ENCODE measurements at regions not wholly inside any gene's neighbourhood (a gene's known extent, or its start where the extent isn't known, plus 50 kb on each side); places are given as distances from the start of the nearest gene placed in this dataset.

DNA sequence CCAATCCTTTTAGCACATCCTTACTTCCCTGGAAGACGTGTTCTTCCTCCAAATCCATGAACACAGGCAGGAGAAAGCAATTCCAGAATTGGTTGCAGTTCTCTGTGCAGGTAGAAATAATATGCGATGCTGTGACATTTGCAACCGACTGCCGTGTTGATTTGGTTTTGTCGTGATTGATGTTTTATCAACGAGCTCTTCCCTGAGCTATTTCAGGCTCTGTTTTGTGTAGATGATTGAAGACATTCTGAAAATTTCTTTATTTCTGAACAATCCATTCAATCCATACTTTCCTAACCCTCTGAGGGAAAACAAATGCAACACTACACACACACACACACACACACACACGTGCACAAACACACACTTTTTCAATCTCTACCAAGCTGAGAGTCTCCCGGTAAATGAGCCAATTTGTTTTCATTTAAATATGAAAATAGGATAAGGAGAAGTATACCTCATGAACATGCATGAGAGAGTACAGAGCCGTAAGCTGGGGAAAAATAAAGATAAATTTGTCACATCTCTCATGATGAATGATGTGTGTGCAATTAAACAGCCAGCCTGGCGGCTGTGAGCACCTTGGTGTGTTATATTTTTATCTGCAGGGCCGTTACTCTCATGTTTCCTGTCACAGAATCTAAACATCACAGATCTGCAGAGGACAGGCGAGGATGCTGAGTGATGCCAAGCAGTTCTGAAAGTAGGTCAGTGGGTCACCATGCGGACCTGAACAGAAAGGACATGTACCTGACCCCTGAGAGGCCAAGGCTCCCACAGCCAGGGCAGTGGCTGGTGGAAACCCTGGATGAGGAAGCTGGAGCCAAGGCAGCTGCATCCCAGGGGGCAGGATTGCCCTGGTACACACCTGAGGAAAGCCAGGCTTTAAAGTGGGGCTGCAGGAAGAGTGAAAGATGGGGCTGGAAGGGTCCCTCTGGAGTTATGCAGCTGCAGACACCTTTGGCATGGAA is 64.8 kb downstream of the PDCL3 start:
- no peak for DNase-seq (ENCODE audit: low spot score)

DNA sequence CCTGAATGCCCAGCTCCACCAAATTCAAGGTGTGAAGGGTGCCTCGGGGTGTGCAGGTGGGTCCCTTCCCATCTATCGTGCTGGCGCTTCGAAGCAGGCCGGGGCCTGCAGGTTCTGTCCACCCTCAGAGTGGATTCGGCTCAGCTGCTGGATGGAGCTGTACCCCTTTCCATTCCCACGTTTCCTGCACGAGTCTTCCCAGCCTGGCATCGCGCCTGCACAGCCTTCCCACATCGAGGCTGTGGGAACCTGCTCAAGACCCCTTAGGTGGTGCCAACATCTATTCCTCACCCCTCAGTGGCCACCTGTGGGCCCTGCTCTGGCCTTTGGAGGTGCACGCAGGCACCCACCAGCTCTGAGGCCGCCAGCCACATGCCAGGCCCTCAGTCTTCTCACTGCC is 65.7 kb downstream of the PDCL3 start:
- DNase-seq (ENCODE audit: low spot score), result no peak

DNA sequence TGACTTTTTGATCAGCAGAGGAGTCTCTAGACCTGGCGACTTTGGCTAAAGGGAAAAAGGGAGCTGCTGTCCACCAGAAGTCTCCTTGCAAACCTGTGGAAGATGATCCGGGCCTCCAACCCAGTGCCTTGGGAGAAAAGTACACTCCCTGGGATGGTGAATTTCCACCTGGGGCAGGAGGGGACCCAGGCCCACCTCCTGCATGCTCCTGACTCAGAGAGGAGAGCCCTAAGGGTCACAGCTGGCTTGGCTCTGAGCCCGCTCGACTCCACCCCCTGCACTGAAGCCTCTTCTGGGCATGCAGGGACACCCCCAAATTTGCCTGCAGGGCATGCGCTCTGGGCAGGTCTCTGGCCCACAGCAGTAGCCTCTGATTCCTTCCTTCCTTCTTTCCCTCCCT is 66.5 kb downstream of the PDCL3 start:
- no peak for DNase-seq (ENCODE audit: low spot score)

DNA sequence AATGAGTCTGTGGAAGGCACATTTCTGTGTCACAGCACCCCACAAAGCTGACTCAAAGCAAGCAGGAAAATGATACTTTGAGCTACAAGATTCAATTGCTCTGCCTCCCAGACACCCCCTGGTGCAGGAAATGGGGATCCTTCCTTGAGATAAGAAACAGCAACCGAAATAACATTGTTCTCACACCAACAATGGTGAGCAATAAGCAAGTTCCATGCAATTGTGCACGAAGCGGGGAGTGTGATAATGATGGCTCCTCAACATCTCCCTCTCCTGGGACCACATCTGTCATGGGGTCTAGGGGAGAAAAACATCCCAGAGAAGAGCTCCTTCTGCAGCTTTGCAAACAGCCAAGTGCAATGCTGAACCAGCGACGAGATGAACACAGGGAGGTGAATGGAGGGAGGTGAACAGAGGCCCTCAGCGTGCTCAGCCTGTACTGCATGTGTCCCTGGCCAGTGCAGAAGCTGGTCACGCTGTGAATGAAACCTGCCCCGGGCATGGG is 67.7 kb downstream of the PDCL3 start:
- no peak for DNase-seq (ENCODE audit: low spot score)

DNA sequence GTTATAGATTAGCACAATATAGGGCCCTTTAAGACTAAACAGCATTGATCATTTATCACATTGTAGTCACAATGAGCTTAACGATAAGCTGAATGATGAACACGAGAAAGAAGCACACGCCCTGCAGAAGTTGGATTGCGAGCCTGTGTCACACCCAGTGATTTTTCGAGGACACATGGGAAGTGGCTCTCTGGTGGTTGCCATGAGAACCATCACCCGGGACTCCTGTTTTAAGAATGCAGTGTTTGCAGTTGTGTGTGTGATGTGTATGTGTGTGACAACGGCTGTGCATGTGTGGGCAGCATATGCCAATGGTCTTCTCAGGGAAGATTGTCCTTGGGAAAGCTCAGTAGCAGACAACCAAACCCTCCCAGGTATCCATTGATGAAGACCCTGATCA is 69.2 kb downstream of the PDCL3 start:
- no peak for DNase-seq (ENCODE audit: low spot score)

DNA sequence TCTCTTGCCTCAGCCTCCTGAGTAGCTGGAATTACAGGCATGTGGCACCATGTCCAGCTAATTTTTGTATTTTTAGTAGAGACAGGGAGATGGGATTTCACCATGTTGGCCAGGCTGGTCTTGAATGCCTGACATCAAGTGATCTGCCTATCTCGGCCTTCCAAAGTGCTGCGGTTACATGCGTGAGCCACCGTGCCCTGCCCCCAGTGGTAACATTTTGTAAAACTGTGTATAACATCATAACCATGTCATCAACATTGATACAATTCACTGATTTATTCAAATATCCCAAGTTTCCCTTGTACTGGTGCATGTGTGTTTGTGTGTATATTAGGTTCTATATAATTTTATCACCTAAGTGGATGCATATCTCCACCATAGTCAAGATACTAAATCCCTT is 70.0 kb downstream of the PDCL3 start:
- DNase-seq (ENCODE audit: low spot score), result no peak

DNA sequence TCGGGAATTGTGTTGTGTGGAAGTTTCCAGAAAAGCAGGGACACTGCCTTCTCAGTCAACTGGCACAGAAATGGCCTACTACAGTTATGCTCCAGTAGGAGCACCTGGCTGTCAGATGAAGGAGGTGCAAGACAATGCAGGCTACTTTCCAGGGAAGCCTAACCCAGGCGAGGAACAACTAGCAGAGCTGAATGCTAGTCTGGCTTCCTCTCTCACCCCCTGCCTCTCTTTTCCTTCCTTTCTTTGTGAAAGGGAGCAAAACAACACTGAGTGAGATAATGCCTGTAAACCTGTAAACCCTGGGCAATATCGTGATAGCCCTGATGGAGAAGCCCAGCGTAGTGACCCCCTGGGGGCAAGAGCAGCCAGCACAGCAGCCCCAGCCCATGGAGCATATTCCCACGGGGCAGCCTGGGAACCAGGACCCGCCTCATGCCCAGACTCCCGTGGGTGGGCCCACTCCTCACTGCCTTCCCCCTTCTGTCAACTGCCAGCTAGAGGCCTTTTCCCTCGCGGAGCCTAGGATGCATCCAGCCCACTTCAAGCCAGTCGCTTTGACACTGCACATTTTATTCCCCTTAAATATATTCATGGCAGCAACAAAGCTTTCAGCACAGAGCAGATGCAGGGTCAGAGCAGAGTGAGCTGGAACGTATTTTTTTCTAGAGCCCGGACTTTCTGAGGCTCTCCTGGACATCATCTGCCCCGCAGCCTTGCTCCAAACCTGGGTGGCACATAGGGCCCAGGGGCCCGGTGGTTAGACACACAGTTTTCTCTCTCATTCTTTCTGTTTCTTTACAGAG is 77.0 kb downstream of the PDCL3 start:
- no peak for DNase-seq (ENCODE audit: low spot score)

DNA sequence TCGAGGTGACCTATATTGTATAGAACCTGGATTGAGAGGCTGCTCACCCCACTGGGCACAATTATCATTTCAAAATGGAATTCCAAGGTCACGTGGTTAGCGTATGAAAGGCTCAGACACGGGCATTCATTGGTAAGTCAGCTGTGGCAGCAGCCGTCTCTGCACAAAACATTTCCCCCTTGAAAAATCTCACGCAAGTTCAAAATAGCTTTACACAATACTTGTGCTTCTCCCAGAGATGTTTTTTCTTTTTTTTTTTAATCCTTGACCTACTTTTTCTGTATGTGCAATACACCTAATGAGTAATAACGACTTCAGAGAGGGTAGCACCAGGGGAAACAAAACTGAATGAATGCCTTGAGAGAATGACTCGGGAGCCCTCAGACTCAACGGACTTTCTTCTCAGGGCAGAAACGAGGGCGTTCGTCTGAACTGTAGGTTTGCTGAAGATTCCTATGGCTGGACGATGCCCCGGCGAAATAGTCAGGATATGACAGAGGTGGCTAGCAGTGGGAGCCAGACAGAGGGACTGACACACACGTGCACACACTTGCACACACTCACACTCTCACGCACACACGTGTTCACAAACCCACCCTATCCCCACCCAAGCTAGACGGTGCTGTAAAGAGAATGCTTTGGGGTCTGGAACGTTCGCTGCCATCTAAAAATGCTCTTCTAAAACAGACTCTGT is 77.8 kb downstream of the PDCL3 start:
- DNase-seq (ENCODE audit: low spot score), result no peak

DNA sequence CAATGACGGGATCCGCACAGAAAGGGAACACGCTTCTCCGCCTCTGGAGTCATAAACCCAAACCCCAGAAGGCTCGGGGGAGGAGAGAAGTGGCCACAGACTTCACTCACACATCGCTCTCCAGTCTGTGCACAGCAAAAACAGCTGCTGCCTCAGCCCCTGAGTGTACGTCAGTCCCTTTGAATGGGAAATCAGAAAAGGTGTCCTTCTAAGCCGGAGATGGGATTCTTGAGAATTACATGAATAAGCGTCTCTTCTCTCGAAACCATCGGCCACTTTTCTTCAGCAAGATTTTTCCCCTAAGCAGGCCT is 78.3 kb downstream of the PDCL3 start:
- no peak for DNase-seq (ENCODE audit: low spot score)

DNA sequence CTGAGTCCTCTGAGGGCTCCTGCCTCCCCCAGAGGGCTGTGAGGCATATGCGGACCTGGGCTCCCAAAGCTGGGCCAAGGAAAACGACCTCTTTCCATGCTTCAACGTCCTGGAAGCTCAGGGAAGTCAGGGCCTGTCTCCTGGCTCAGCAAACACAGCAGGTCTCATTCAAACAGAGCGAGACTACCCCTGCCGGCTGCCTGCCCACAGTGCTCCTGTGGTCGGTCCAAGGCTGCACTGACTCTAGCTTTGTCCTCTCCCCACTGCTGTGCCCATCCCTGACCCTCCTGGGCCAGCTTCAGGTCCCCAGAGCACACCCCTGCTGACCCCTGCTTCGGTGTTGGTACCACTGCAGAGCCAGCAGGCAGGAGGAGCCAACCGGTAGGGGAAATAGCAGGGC is 79.6 kb downstream of the PDCL3 start:
- no peak for DNase-seq (ENCODE audit: low spot score)

DNA sequence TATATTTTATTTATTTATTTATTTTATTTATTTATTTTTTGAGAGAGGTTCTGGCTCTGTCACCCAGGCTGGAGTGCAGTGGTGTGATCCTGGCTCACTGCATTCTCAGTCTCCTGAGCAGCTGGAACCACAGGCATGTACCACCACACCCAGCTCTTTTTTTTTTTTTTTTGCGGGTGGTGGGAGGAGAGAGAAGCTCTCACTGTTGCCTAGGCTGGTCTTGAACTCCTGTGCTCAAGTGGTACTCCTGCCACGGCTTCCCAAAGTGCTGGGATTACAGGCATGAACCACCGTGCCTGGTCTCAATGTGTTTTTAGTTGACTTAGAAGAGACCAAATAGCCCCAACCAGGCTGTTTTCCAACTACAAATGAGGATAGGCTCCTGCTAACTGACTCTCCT is 80.7 kb downstream of the PDCL3 start:
- no peak for DNase-seq (ENCODE audit: low spot score)

DNA sequence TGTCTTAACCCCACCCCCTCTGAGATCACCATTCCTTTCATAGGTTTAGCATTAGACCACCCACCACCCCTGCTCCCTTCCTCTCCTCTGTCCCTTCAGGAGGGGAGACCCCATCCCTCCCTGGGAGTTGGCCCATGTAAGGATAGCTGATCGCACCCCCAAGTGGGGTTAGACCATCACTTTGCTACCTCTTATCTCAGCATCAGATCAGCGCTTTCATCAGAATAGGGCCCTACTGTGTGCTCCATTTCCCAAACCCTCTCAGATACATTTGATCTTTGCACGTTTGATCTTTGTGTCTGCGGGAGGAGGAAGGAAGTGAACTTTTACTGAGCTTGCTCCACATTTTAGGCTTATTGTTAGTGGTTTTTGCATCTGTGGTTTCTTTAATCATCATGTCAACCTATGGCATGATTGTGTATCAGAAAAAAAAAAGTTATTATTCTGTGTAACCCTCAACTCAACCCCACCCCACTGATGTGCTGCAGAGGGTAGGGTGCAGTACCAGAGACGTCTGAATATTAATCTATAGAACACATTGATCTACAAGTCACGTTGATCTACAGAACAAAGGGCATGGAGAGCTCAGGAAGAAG is 81.2 kb downstream of the PDCL3 start:
- DNase-seq (ENCODE audit: low spot score), result no peak

DNA sequence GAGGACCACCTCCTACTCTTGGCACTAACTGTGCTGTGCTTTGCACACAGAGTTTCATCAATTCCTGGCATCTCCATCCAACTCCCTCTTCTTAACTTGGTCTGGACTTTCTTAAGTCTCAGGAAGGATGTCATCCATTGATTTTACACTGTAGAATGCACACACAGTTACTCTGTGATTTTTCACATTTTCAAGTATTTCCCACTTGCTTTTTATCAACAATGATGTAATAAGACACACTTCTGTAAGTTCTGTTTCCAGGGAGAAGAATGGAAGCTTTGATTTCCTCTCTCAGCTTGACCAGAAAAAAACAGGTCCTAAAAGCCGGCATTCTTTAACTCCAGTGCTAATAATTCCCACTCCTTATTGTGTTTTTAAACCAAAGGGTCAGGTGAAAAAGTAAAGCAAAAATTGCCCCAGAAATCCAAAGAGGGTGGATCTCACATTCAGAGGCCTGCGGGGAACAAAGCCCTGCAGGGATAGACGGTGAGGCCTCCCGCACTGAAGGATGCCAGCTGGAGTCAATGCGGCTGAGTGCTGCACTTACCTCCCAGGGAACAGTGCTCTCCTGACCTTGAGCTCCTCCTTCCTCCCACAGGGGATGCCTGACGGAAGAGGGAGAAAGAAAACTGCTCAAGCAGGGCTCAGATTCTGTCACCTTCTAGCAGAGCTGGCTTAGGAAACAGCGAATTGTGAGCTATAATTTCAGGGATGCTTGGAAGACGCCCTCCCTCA is 83.1 kb downstream of the PDCL3 start:
- no peak for DNase-seq (ENCODE audit: low spot score)

DNA sequence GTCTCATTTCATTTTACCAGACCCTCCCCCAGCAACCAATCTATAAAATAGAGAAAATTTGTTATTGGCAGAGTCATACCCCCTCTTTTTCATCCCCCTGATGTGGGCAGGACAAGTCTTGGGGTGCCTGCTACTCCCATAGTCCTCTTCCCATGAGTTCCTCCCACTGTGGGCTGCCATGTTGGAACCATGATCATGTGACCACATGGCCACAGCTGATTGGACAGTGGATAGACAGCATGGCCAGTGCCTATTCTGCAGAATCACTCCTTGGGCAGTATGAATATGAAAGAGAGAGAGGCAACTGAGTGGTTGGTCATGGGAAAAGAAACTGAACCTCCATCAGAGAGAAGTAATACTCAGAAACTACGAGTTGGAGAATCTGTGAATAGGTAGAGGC is 84.9 kb downstream of the PDCL3 start:
- no peak for DNase-seq (ENCODE audit: low spot score)

DNA sequence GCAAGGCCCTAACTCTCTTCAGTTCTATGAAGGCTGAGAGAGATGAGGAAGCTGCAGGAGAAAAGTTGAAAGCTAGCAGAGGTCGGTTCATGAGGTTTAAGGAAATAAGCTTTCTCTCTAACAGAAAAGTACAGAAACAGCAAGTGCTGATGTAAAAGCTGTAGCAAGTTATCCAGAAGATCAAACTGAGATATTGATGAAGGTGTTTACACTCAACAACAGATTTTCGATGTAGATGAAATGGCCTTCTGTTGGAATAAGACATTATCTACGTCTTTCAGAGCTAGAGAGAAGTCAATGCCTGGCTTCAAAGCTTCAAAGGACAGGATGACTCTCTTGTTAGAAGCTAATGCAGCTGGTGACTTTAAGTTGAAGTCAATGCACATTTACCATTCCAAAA is 87.4 kb downstream of the PDCL3 start:
- no peak for DNase-seq (ENCODE audit: low spot score)

DNA sequence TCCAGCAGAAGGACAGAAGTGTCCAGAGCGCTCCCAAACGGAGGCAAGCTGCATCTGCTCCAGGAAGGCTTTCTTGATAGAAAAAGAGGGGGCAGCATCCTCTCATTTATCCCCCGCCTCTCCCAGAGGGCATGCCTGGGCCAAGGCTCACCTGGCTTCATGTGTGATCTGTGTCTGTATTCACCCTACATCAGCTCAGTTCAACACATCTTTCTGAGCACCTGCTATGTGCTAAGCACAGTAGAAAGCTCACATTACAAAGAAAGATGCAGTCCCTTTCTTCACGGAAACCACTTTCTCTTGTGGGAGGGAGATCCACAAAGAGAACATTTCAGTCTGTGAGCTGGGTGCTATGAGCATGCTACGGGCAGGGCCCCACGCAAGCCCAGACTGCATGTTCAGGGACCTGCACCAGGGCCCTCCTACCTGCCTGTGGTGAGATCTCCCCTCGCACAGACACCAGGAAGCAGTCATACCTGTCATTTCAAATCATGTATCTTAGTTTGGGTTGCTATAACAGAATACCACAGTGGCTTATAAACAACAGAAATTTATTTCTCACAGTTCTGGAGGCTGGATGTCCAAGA is 90.7 kb downstream of the PDCL3 start:
- no peak for DNase-seq (ENCODE audit: low spot score)

DNA sequence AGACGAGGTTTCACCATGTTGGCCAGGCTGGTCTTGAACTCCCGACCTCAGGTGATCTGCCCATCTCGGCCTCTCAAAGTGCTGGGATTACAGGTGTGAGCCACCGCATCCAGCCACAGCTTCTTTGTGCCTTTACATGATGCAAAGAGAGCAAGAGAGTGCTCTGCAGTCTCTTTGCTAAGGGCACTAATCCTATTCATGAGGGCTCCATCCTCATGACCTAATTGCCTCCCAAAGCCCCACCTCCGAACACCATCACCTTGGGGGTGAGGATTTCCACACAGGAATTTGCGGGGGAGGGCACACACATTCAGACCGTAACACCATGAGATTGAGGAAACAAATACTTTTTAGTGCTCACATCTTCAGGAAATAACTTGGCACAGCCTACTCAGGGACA is 91.8 kb downstream of the PDCL3 start:
- DNase-seq (ENCODE audit: low spot score), result no peak

DNA sequence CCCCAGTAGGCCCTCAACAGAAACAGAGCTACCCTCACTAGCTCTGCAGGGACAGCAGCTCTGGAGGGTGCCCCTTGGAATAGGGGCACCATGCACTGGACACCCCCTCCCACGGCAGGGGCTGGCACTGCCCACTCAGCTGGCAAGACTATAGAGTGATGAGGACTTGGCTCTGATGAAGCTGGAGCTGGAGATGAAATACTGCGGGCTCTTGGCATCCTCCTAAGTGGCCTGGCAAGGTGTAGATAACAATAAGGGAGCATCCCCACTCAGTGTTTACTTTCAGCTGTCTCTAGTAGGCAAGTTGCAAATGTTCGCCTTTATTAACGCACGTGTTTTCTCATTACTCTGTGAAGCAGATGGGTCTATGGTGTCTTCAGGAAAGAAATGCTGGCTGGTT is 92.7 kb downstream of the PDCL3 start:
- DNase-seq (ENCODE audit: low spot score), result no peak

DNA sequence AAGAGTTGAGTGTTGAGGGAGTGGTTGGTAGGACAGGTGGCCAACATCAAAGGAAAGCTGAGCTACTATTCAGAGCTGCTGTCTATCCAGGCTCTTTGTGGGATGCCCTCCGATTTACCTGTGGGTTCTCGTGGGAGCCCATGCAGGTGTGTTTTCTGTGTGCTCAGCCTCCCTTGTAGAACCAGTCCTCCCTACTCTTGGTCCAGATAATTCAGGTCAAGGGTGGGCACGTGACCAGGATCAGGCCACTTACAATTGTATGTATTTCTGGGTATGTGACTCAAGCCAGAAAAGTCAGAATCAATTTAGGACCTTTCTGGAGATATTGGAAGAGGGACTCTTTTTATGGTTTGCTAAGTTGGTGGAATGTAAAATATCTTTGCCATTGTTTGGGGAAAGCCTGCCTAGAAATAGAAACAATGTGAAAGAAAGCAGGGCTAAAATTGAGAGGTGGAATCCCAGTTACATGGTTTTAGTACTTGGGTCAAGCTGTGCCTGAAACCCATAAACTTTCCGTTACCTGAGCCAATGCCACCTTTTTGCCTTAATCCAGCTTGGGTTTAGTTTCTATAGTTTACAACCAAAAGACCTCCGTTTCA is 93.2 kb downstream of the PDCL3 start:
- DNase-seq (ENCODE audit: low spot score), result no peak

DNA sequence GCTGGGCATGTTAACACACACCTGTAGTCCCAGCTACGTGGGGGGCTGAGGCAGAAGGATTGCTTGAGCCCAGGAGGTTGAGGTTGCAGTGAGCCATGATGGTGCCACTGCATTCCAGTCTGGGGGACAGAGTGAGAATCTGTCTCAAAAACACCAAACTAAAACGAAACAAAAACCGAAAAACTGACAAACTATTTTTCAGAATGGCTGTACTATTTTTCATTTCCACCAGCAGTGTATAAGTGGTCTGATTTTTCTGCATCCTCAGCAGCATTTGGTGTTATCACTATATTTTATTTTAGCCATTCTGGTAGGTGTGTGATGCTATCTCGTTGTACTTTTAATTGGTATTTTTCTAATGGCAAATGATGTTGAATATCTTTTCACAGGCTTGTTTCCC is 95.2 kb downstream of the PDCL3 start:
- no peak for DNase-seq (ENCODE audit: low spot score)

All from cerebellar cortex (tissue), 1 donor.